ENCODE measurements at regions not wholly inside any gene's neighbourhood (a gene's known extent, or its start where the extent isn't known, plus 50 kb on each side); places are given as distances from the start of the nearest gene placed in this dataset.
"Not testable (repeated sequence)": the region's sequence is repeated elsewhere in the genome, so short reads cannot be mapped to it uniquely, and the experiment has no call there.

DNA sequence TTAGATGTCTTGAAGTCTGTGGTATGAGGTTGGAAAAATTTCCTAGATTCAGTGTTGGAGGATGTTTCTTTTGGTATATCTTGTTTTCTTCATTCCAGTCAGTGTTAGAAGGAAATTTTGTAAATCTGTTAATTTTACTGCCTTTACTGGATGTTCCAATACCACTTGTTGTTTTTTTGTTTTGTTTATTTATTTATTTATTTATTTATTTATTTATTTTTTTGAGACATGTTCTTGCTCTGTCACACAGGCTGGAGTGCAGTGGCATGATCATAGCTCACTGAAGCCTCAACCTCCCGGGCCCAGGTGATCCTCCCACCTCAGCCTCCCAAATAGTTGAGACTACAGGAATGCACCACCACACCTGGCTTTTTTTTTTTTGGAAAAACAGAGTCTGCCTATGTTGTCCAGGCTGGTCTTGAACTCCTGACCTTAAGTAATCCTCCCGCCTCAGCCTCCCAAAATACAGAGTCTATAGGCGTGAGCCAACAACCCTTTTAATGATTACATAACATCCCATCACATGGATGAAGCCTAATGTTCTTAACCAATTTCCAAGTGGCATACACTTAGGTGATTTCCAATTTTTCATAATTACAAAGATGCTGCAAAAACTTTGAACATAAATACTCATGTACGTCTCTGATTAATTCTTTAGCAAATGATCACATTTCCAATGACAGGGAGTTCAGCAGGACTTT is 52.8 kb upstream of the WAC start:
- no peak for DNase-seq
- Histone ChIP-seq H3K4me3 (no peak overlapping the region), H3K36me3 (no peaks in the 10 kb centered on the region), H3K27ac (no peak overlapping the region), H3K9me3 (replicated peaks) (no peaks in the 10 kb centered on the region), H3K27me3 (no peaks in the 10 kb centered on the region), H3K4me1 (no peaks in the 10 kb centered on the region)

DNA sequence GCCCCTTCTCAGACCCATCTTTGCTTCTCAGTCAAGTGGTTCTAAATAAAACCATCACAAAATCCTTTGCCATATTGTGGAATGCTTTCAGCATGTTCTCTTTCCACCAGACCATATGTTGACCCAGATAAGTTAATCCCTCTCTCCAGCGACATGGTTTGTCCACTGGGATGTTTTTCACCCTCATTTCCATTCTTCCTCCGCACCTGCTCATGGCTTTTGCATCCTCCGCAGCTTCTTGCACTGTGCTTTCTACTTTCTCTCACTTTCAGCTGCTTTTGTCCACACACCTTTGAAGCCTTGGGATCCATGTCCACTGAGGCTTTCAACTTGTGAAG is 52.3 kb upstream of the WAC start:
- Histone ChIP-seq H3K27me3 (no peaks in the 10 kb centered on the region), H3K27ac (no peak overlapping the region), H3K4me3 (no peak overlapping the region), H3K9me3 (replicated peaks) (no peaks in the 10 kb centered on the region), H3K4me1 (no peaks in the 10 kb centered on the region), H3K36me3 (no peaks in the 10 kb centered on the region)
- peak in 1 of 2 experiments; percentile 10 for DNase-seq

DNA sequence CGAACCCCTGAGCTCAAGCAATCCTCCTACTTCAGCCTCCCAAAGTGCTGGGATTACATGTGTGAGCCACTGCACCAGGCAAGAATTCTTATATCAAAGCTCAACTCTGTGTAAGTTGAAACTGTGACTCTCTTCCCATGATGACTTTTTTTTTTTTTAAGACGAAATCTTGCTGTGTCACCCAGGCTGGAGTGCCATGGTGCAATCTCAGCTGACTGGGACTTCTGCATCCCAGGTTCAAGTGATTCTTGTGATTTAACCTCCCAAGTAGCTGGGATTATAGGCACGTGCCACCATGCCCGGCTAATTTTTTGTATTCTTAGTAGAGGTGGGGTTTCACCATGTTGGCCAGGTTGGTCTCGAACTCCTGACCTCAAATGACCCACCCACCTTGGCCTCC is 51.6 kb upstream of the WAC start:
- H3K27me3 ChIP-seq; H3K4me3 ChIP-seq; H3K9me3 ChIP-seq (replicated peaks); DNase-seq; H3K4me1 ChIP-seq; H3K36me3 ChIP-seq; H3K27ac ChIP-seq: not testable (repeated sequence)

DNA sequence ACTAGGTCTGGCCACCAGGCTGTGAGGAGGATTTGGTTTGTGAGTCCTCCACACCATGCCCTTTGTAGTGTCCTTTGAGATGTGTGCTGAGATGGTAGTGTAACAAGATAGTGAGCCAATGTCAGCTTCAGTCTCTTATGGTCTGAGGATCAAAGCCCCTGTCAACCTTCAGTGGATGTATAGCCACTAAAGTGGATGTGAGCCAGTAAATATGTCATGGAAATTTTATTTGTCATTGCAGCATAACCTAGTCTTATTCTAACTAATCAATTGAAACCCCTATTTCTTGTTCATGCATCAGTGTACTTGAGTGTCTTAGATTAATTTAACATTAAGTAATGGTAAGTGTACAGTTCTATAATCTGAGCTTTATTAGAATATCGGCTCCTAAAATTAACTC is 51.0 kb upstream of the WAC start:
- no peak overlapping the region for H3K27ac ChIP-seq
- DNase-seq = no peak
- no peaks in the 10 kb centered on the region for H3K36me3 ChIP-seq
- H3K4me1 ChIP-seq = no peaks in the 10 kb centered on the region
- H3K9me3 ChIP-seq (replicated peaks) = no peaks in the 10 kb centered on the region
- no peaks in the 10 kb centered on the region for H3K27me3 ChIP-seq
- no peak overlapping the region for H3K4me3 ChIP-seq

Measured in SJCRH30 (cell line).